ENCODE measurements at regions not wholly inside any gene's neighbourhood (a gene's known extent, or its start where the extent isn't known, plus 50 kb on each side); places are given as distances from the start of the nearest gene placed in this dataset.
"Not testable (repeated sequence)": the region's sequence is repeated elsewhere in the genome, so short reads cannot be mapped to it uniquely, and the experiment has no call there.

- DNase-seq = peak; percentile 38
Observed at GRCh38 chr4:170526471-170526870, 436.7 kb upstream of the AADAT start.

GRCh38 chr4:170522427-170522970, 432.7 kb upstream of the AADAT start:
- no peak for DNase-seq

- DNase-seq = no peak
Observed at GRCh38 chr4:170497689-170498088, 407.9 kb upstream of the AADAT start.

GRCh38 chr4:170497112-170497511, 407.4 kb upstream of the AADAT start:
- DNase-seq = peak; percentile 12

- no peak for DNase-seq
Observed at GRCh38 chr4:170491981-170492380, 402.2 kb upstream of the AADAT start.

GRCh38 chr4:170476351-170476750, 386.6 kb upstream of the AADAT start:
- no peak for DNase-seq

DNA sequence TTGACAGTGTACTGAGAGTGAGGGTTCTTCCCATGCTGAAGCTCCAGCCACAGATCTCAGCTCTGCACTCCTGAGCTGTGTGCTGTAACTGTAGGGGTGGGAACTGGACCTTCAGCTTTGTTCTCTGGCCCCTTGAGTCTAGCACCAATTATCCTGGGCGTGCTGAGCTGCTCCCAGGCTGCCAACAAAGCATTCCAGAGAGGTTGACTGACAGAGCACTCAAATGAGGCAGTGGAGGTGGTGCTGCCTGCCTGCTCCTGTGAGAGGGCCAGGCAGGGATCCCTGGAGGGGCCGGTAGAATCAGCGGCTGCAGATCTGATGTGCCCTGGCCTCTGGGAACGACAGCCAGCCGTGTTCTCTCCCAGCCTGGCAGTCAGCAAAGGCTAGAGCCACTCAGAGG, 375.7 kb upstream of the AADAT start:
- DNase-seq = no peak

GRCh38 chr4:170464614-170465197, 374.9 kb upstream of the AADAT start:
- no peak for DNase-seq

DNA sequence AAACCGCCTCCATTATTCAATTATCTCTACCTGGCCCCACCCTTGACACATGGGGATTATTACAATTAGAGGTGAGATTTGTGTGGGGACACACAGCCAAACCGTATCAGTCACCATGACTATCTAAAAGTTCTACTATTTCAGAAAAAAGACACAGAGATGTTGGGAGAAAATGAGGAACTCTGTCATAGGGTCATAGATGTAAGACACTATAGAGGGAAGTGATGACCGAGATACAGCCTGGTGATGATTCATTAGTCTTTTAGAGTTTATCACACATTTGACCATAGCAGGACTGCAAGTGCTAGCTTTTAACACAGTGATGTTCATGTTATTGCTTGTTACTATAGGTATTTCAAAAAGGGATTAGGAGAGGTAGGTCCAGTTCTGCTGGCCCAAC, 357.0 kb upstream of the AADAT start:
- DNase-seq = no peak

DNA sequence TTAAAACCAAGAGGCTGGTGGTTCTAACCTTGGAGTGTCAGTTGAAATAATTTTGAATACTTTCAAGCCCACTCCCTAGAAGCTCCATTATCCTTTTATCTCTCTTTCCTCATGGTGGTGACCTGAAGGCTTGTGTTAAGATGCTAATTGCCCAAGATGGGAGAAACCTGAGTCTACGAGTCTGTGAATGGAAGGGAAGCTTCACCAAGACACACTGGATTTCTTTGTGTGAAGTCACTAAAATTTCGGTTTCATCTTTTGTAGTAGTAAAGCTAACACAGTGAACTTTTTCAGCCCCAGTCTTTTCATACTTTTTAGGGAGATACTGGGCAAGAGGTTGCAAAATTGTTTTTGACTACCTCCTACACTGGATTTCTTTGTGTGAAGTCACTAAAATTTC, 351.4 kb upstream of the AADAT start:
- not testable (repeated sequence) for DNase-seq

DNA sequence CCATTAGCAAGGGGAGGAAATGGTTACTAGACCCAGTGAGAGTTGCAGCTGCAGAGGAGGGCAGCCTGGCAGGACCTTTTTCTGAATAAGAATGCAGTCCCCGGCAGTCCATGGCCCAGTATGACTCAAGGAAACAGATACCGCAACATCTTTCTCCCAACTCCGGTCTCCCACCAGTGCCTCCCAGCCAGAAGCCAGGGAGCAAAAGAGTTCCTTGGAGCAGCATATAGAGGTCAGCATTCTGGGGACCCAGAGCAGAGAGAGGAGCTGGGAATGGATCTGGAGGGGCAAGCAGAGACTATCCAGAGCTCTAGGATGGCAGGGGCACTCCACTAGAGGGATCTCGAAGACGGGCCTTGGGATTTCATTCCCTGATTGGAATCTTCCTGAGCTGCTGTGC, 339.2 kb upstream of the AADAT start:
- DNase-seq = no peak

GRCh38 chr4:170425521-170426143, 335.9 kb upstream of the AADAT start:
- DNase-seq = no peak

DNA sequence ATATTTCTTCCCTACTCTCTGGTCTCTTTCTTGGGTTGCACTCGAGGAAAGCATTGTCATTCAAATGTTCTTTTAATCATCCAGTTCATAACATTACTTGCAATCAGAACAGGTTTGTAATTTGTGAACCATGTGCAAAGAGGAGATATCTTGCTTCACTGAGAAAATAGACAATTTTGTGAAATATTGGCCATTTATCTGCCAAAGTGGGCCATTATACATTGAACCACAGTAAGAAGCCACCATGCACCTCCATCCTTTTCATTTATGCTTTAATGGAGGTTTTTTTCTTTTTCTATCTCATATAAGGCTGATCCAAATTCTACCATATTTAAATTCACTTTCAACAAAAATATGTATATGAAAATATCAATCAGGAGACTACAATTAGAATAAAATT, 335.3 kb upstream of the AADAT start:
- DNase-seq = no peak

DNA sequence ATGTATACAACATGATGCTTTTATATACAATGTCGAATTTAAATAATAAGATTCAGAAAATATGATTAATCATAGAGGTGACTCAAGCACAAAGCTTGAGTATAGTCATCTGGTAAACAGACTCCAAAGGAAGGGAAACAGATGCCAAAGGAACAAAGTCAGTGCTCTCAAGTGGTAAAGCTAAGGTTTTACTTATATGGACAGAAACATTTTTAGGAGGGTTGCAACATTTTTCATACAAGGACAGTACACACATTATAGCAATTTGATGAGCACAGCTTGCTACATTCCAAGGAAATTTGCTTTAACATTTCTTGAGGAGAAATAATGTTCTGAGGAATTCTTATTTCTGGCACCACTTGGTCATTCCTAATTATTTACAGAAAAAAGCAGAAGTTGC, 333.4 kb upstream of the AADAT start:
- peak; percentile 94 for DNase-seq

DNA sequence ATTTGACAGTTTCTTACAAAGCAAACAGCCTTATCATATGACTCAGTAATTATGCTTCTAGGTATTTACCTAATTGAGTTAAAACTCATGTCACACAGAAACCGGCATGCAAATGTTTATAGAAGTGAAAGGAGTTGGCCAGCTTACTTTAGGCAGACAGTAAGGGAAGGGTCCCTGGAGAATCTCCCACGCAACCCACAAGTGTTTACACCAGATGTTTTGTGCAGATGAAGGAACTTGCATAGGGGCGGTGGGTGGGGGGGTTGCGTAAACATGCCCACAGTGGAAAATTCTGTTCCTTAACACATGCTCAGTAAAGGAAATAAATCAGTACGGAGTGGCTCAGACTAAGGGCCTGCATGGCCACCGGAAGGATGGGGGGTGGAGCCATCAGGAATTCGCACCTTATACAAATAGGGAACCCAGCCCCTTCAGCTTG, 330.5 kb upstream of the AADAT start:
- DNase-seq = peak; percentile 54

GRCh38 chr4:170414961-170415360, 325.2 kb upstream of the AADAT start:
- peak; percentile 46 for DNase-seq

GRCh38 chr4:170414360-170414759, 324.6 kb upstream of the AADAT start:
- DNase-seq = no peak

DNA sequence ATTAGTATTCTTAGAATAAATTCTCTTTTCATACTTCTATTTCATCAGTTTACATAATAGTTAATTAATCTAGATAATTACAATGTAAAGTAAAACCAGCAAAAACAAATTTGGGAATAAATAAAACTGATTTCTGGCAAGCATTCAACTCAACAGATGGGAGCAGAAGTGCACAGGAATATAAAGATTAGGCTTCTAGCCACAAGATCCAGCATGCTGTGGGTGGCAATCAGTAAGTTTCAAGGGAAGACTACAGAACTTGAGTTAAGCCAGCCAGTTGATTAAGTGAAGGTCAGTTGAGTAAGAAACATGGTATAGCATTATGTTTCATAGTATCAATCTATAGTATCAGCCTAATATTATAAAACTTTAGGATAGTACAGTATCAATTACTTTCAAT, 324.2 kb upstream of the AADAT start:
- DNase-seq = no peak

- DNase-seq = peak; percentile 42
Observed at GRCh38 chr4:170400361-170400760, 310.6 kb upstream of the AADAT start.

- peak; percentile 26 for DNase-seq
Observed at GRCh38 chr4:170399581-170400293, 310.0 kb upstream of the AADAT start.

GRCh38 chr4:170398218-170398617, 308.5 kb upstream of the AADAT start:
- DNase-seq = no peak

- no peak for DNase-seq
Observed at GRCh38 chr4:170395773-170396172, 306.0 kb upstream of the AADAT start.

DNA sequence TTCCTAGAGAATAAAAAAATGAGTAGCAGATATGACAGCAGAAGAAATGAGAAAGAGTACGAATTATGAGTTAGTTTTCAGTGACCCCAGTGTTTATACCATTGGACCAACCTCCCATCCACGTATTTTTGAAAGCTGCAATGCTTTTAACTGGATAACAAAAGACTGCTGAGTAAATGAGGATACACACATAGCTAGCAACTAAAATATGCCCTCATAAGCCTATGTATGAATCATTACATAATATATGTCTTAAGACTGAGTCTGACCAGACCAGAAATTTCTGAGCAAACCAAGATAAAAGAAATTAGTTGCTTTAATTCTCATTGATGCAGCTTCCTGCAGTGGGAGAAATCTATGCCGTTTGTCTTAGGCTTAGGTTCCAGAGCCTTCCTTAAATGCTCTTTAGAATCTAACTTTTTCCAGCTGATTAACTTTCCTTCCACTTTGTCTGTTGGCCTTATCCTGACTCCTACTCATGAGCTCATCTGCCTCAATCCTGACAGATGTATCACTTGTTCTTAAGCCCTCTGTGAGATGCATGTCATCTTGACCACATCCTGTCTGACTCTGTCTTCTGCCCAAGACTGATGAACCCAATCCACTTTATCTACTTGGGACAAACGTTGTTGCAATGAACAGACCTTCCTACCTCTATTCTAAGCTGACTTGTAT, 301.4 kb upstream of the AADAT start:
- peak; percentile 97 for DNase-seq

DNA sequence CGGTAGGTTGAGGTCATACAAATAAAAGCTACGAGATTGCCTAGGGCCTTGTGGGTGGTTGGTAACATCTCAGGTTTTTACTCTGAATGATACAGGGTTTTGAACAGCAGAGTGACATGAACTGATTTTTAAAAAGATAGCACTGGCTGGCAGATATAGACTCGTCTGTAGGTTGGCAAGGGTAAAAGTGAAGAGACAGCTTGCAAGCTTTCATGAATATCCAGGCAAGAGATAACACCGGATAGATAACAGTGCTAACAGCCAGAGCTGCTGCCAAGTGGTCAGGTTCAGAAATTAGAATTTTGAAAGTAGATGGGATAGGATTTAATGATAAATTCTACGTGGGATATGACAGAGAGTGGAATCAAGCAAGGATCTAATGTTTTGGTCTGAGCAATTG, 299.7 kb upstream of the AADAT start:
- DNase-seq = no peak

Data from fibroblast of skin of right biceps (primary cell).